HEK293T (cell line): ENCODE measurements at regions not wholly inside any gene's neighbourhood (a gene's known extent, or its start where the extent isn't known, plus 50 kb on each side); places are given as distances from the start of the nearest gene placed in this dataset.

Source experiments
- FOXA1 ChIP-seq: fragments of 450-650 bp; IDR thresholded peaks from 2 replicates; pipeline ENCODE4 v1.6.1; 2016; ENCODE audit warnings: mild to moderate bottlenecking
- TARDBP ChIP-seq: fragments of 450-650 bp; IDR thresholded peaks from 2 replicates; pipeline ENCODE4 v1.6.1; 2016

DNA sequence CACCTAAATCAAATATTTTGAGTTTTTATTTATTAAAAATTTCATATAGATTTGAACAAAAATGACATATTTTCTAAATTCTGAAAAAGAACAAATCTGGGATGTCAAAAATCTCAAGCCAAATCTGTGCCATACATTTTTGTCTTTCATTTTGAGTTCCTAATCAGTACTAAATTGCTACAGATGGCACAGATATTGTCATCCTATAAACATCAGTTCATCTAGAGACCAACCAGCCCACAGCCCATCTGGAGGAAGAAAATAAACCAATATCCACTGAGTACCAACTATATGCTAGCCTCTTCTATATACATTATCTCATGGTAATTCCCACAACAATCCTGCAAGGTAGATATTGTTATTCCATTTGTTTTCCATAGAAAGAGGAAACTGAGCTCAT is 156.8 kb upstream of the ATP1B1 start:
- no peak for TF ChIP-seq TARDBP
- no peak for TF ChIP-seq FOXA1
